ENCODE measurements at regions not wholly inside any gene's neighbourhood (a gene's known extent, or its start where the extent isn't known, plus 50 kb on each side); places are given as distances from the start of the nearest gene placed in this dataset.

GRCh38 chr4:180565856-180566431 is 1677.3 kb upstream of the TENM3 start:
- no peak for DNase-seq

GRCh38 chr4:180566492-180566891 is 1676.7 kb upstream of the TENM3 start:
- DNase-seq = no peak

DNA sequence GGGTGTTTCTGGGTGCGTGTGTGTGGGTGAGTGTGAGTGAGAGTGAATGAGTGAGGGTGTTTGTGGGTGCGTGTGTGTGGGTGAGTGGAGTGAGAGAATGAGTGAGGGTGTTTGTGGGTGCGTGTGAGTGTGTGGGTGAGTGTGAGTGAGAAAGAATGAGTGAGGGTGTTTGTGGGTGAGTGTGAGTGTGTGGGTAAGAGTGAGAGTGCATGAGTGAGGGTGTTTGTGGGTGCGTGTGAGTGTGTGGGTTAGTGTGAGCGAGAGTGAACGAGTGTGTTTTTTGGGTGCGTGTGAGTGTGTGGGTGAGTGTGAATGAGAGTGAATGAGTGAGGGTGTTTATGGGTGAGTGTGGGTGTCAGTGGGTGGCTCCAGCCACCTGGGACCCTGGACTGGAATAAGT is 1676.1 kb upstream of the TENM3 start:
- DNase-seq = no peak

DNA sequence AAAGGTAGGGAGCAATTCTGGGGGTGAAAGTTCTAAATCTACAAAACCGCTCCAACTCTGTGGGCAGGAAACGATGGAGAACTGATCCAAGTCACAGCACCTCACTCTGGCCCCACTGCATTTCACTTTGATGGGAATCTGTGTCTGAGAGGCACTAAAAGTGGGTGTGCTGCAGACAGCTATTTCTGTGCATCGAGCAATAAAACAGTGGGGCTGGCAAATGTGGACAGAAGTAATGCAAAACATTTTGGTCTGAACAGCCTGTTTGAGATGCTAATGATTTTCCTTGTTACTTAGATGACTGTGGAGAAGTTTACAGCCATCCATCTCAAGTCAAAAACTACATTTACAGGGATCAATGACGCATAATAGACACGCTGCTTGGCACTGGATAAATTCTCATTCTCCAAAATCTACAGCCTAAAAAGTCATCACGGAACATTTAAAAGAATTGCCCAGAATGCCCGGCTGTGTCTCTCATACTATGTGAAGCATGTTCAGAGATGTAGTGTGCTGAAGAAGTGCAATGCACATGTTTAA is 1671.6 kb upstream of the TENM3 start:
- DNase-seq = no peak

DNA sequence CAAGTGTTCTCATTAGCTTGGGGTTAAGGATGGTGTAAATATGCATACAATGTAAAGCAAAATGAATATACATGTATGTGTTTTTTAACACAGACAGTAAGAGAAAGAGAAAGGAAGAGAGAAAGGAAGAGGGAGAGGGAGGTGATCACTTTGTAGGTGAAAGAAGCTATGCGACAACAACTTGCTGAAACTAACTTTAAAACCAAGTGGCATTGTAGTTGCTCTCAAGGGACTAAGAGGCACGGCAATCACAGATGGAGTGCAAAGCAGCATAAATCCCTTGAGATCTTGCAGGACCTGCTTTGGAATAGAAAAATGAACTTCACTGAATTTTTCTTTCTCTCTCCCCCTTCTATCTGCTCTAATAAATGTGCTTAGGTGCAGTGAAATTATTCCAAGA is 1665.0 kb upstream of the TENM3 start:
- DNase-seq = no peak

- no peak for DNase-seq
These were observed 1662.1 kb upstream of the TENM3 start for GRCh38 chr4:180581061-180581460.

DNA sequence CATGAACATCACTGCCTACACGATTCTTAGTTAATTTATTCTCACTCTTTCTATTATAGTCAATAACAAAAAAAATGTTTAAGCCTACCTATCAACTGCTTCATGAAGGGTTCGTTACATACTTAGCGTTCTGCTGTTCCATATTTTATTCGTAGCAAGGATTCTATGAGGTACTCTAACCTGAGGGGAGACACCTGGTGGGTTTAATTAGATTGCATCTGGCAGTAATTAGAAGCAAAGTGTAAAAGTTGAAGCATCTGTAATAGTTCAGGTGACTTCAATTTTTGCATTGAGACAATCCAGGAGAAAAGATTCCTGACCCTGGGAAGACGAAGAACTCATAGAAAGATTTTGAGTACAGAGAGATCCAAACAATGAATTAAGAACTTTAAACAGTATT is 1655.8 kb upstream of the TENM3 start:
- DNase-seq = no peak

DNA sequence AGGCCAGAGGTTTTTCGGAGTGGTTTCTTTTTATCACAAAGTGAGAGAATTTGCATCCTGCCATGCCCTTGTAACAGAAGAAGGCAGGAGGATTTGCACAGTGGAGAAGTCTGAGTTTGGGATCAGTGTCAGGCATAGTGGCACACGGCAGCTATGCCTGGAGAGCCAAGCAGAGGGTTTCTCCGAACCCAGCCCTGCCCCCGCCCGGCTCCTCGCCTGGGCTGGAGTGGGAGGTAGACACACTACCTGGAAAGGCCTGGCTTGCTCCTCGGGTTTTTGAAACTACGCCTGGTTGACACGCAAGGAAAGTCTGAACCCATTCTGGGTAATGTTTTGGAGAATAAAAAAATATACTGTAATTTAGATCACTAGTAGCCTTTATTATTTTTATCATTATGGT is 1653.6 kb upstream of the TENM3 start:
- DNase-seq = no peak

DNA sequence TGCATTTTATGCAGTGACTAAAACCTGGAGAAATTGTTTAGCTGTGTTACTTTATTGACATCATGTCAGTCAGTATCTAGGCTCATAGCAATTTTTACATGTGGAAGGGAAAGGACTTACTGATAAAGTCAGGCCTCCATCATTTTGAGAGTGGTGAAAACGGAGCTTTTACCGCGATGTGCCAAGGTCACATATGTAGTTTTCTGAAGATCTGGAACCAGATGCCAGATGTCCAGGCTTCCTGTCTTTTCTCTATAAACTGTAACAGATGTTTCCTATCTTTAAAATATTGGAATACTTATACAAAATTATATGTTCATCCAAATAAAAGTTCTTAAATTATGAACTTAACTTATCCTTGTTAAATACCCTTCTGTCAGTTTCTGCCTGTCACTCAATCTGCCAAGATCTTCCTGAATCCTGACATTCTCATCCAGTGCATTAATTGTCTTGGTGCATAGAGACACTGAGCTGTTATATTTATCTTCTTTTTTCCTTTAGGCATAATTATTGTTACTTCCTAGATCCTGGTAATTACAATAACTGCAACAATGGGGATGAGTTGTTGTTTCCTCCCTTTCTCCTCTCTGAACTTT is 1646.2 kb upstream of the TENM3 start:
- no peak for DNase-seq

GRCh38 chr4:180598281-180598680 is 1644.9 kb upstream of the TENM3 start:
- DNase-seq = no peak

- DNase-seq = no peak
These were observed 1639.4 kb upstream of the TENM3 start for GRCh38 chr4:180603791-180604190.

GRCh38 chr4:180610324-180610723 is 1632.9 kb upstream of the TENM3 start:
- no peak for DNase-seq

DNA sequence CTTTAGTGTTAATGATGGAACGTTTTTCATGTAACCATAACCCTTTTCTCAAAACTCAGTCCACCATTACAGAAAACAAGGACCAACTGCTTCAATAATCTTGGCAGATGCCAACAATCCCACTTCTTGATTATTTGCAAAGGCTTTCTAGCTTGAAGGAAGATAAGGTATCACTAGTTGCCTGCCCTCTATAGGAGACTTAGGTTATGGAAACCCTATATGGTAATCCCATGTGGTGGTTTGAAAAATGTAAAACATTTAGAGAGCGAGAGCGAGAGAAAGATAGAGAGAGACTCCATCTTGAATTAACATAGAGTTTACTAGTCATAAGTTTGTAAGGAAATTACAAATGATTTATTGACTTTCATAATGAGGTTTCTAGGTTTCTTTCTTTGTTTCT is 1627.5 kb upstream of the TENM3 start:
- no peak for DNase-seq

DNA sequence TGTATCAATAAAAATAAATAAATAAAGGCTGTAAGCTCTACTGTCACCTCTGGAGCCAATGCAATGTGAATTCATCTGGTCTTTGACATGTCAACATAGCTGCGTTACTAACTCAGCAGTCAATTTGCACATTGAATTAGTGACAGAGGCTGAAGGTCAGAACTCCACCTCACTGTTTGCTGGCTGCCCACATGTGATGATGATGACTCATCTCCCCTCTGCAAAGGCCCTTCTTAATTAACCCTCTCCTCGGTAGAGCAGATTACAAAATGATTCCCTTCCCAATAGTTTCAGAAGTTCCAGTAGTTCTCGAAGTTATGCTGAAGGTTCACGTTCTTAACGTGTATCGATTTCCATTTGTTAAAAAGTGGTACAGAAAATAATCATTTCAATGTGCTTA is 1626.0 kb upstream of the TENM3 start:
- DNase-seq = no peak

- no peak for DNase-seq
These were observed 1624.8 kb upstream of the TENM3 start for GRCh38 chr4:180618396-180618795.

DNA sequence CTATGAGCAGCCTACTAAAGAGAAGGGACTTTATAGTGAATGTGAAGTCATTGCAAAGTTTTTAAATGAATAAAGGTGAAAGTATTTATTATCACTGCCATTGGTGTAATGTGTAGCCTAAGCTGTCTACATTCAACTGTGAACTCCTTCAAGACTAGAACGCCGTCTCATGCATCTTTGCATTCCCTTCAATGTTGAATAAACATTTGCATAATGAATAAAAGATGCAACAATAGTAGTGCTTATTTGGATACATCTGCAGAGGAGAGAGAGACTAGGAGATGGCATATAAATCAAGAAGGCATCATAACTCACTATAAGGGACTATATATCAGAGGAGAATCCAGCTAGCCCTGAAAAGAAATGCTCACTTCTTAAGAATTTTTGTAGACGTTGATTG is 1623.8 kb upstream of the TENM3 start:
- no peak for DNase-seq

GRCh38 chr4:180622254-180622653 is 1620.9 kb upstream of the TENM3 start:
- no peak for DNase-seq

GRCh38 chr4:180625653-180626052 is 1617.5 kb upstream of the TENM3 start:
- DNase-seq = no peak

DNA sequence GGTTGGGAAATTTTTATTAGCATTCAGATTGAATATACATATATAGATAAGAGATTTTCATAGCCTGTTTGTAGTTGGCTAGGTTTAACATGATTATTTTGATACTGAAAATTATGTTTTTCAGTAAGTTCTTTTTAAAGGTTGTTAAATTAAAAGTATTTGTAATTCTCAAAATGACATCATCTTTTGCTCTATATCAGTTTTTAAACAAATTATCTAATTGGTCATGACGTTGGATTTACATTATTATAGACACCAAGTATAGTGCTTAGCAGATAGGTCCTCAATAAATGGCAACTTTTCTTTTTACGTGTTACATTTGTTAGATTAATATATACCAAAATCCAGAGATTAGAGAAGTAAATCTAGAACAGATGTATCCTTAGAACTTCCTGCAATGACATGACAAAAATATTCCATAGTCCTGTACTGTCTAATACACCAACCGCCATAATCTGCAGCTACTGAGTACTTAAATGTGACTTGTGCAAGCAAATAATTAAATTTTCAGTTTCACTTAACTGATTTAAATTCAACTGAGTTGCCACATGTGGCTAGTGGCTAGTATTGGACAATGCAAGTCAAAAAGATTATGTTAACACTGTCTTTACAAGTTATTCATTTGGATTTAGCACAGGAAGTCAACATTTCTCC is 1613.1 kb upstream of the TENM3 start:
- DNase-seq = no peak

DNA sequence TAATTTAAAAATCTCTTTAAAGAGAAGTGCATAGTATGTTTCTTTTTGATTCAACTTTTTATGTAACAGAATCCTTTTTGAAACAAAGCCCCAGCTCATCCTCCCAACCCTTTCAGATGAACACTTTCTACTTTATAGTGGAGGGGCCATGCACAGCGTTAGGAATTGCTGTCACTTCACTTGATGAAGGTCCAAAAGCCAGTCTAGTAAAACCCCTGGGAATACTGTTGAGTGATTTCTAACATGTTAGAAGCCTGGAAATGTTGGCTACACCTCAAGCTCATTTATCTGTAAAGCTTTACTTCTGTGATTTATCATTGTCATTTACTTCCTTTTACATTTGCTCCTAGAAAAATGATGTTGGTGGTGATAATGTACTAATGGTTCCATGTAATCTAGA is 1608.9 kb upstream of the TENM3 start:
- no peak for DNase-seq

DNA sequence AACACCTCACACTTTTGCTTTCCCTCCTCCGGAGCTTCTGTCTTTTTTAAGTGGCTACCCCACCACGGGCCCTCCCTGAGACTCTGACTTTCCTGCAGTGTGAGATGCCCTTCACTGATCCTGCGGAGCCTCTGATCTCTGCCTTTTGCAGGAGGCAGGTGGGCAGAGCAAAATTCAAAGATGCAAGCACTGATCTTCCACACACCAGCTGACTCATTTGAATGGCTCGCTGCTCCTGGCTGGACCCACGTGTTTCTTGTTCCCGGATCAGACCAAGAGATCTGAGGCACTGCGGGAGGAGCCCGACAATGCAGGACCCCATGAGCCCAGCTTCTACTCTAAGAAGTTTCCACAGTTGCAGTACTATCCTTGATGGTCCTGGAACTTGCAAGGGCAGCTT is 1607.9 kb upstream of the TENM3 start:
- DNase-seq = no peak

DNA sequence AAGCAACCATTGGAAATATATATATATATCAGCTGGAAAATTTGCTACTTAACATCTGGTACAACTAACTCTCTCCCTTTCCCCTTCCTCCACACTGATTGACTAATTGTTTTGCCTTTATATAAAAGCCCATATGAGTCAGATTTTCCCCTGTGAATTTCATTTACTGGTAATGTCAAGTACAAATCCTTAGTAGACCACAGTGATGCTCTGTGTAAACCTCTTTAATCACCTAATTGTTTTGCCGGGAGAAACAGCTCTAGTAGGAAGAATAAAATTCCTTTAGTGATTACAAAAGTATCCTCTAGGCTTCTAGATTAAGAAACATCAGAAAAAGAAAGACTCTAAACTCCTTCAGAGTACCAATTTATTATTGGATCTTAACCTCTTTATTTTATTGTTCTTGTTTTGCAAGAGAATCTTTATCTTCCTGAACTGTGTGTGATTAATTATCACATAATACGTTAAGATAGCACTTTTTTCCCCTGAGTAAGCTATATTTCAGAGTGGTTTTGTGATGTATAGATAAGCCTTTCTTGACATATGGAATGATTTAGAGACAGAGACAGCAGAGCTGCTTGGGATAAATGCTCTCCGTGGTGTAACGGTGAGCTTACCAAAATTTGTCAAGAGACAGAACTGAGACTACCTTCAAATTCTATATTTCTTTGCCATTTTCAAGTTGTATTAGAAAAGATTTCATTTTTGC is 1606.4 kb upstream of the TENM3 start:
- no peak for DNase-seq

DNA sequence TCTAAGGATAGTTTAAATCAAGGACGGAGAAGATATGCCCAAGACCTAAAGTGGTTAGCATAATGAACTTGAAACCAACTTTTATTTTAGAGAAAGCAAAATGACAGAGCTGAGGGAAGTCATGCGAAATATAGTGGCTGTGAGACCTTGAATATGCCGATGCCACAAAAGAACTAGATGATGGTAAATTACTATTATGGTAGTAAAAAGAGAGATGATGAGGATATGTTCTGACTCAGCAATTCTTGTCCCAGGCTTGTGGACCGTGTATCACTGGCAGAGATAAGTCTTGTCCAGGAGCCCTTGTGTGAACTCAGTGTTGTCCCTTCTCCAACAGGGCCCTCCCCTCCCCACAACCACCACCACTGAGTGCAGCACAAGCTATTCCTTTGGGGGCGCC is 1605.6 kb upstream of the TENM3 start:
- no peak for DNase-seq

DNA sequence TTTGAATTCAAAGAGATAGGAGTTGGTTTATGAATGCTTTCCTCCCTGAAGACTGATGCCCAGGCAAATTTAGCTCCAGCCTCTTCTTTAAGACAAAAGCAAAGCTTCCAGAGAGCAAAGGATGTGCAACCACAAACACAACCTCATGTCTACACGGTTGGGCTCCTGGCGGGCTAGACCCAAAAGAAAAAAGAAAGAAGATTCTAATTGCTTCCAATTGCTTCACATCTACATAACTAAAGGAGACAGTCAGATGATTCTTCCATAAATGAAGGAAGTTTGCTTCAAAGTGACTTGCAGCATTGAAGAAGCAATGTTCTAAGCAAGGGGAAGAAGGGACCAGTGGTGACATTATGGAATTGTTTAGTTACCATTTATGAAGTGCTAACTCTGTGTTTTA is 1603.0 kb upstream of the TENM3 start:
- no peak for DNase-seq

All from activated CD4-positive, alpha-beta T cell treated with anti-CD3 and anti-CD28 coated beads for 1 hour (primary cell).